ENCODE measurements at regions not wholly inside any gene's neighbourhood (a gene's known extent, or its start where the extent isn't known, plus 50 kb on each side); places are given as distances from the start of the nearest gene placed in this dataset.

- TF ChIP-seq POLR2A (IDR thresholded peaks at IDR 0.05; ENCODE audit: low read depth, low read length) (no peak), POLR2AphosphoS5 (IDR thresholded peaks at IDR 0.05; ENCODE audit: low read depth, low read length) (no peak), TAF1 (IDR thresholded peaks at IDR 0.05; ENCODE audit: low read depth, low read length) (no peak)
Measured at GRCh38 chr5:136667789-136668188, 302.4 kb upstream of the TRPC7 start.

All from GM12891 (cell line).